HG03280 (cell line): ENCODE measurements at regions not wholly inside any gene's neighbourhood (a gene's known extent, or its start where the extent isn't known, plus 50 kb on each side); places are given as distances from the start of the nearest gene placed in this dataset.
"Not testable (repeated sequence)": the region's sequence is repeated elsewhere in the genome, so short reads cannot be mapped to it uniquely, and the experiment has no call there.

Experiments used
- ATAC-seq: cut with Tn5 transposase; IDR thresholded peaks from one replicate; pipeline ENCODE4 v1.9.1; 2021; ENCODE audit warnings: mild to moderate bottlenecking, moderate library complexity; ENCODE audit not compliant: unreplicated experiment

DNA sequence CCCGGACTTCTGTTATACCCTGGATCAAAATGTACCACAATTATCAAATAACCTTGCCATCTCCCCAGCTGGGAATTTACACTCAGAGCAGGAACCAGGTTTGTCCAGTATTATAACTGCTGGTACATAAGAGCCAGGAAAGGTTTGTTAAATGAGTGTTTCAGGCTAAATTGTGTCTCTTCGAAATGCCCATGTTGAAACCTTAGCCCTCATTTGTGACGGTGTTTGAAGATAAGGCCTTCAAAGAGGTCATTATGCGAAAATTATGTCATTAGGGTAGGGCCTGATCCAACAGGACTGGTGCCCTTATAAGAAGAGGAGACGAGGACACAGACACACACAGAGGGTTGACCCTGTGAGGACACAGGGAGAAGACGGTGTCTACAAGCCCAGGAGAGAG lies 73.5 kb upstream of the DHRSX start:
- no peak for ATAC-seq

DNA sequence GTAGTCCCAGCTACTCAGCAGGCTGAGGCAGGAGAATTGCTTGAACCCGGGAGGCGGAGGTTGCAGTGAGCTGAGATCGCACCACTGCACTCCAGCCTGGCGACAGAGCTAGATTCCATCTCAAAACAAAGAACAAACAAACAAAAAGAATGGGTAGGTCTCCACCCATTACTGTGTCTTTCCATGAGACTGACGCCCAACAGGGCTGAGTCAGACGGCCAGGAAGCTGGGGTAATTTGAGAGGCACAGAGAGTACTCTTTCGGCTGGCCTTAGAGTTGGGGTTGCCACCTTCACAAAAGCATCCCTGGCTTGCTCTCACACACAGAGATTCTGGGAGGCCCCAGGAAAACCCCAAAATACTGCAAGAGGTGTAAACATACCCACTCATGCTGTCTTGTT lies 72.0 kb upstream of the DHRSX start:
- ATAC-seq, result no peak

DNA sequence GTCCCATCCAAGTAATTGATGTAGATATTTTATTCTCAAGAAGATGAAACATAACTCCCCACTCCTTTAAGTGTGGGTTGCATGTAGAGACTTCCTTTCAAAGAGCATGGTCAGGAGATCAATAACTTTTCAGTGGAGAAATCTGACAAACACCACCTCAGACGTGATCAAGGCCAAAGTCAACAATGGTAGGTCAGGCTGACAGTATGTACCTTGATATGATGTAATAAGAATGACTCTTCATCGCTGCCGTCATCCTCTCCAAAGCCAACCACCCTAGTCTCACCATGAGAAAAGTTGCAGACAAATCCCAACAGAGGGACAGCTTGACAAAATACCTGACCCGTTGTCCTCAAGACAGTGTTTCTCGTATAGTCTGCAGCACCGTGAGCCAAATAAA lies 67.3 kb upstream of the DHRSX start:
- no peak for ATAC-seq

DNA sequence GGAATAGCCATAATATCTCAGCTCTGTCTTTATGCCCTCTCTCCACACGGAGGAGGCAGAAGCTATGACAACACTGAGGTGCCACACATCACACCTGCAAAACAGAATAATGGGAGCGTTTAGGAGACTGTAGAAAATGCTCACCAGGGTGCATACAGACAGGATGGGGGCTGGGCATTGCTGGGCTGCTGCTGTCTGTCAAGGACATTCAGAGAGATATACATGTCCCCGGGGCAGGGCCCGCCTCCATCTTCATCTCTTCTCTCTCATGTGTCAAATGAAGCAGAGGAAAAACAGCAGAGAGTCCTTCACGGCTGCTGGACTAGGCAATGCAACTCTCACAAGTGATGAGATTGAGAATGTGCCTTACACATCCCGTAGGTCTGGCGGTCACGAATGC lies 65.3 kb upstream of the DHRSX start:
- ATAC-seq, result no peak

DNA sequence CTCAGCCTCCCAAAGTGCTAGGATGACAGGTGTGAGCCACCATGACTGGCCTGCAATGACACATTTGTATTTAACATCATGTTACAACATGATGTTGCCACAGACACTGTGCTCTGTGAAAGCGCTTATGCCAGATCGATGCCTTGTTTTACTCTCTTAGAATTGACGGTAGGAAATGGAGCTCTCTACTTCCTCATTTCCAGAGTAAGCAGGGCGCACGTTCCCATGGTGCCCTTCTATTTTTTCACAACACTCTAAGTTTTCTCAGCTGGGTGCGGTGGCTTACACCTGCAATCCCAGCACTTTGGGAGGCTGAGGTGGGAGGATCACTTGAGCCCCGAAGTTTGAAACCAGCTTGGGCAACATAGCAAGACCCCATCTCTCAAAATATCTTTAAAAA lies 60.7 kb upstream of the DHRSX start:
- ATAC-seq, result no peak

DNA sequence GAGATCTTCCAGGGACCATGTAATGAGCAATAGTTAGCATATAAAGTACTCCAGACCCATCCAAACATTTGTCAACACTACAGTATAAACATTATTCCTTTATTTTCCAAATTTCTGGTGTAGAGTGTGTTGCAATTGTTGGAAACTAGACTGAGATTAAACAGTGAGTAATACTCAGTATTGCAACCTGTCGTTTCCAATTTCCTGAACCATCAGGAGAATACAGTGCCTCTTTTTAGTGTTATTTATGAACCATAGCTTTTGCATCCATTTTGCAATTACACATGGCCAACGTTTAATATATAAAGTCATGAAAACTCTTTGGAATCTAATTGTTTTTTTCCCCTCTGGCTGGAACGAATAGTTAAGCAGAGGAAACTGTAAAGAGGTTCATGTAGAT lies 58.3 kb upstream of the DHRSX start:
- no peak for ATAC-seq

DNA sequence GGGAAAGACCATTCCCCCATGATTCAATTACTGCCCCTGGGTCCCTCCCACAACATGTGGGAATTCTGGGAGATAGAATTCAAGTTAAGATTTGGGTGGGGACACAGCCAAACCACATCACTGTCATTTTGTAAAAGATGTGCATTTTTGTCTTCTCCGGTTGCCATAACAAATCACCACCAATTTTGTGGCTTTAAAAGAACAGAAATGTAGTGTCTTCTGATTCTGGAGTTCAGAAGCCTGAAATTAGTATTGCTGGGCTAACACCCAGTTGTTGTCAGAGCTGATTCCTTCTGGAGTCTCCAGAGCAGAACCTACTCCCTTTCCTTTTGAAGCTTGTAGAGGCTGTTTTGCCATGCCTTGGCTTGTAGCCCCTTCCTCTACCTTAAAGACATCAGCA lies 54.1 kb upstream of the DHRSX start:
- ATAC-seq, result no peak

DNA sequence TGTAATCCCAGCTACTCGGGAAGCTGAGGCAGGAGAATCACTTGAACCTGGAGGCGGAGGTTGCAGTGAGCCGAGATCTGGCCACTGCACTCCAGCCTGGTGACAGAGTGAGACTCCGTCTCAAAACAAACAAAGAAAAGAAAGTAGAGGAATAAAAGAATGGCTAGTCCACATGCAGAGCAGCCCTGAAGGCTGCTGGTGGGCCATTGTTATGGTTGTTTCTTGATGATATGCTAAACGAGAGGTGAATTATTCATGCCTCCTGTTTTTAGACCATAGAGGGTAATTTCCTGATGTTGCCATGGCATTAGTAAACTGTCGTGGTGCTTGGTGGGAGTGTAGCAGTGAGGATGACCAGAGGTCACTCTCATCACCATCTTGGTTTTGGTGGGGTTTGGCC lies 53.3 kb upstream of the DHRSX start:
- ATAC-seq, result not testable (repeated sequence)

DNA sequence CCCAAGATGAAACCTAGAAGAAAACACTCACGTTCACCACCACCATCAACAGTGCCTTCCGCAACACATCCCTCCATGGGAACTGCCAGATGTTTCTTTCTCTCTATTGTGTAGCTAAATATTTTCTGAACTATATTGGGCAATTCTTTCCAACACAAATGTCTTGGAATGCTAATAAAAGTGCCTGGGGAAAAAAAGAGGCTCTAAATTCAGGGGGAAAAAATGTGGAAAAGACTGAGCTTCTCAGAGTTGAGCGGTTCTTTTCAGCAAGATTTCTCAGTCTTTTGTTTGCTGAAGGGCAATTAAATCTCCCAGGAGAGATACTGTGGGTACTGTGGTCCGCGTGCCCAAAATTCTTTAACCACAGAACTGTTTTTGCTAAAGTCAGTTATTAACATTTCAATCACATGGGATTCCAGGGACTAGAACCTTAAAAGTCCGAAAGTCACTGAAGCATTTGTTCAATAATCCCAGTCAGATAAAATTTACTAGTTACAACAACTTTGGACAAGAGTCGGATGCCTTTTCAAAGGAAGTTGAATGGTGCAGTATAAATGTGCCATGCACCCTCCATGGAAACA lies 51.9 kb upstream of the DHRSX start:
- no peak for ATAC-seq

DNA sequence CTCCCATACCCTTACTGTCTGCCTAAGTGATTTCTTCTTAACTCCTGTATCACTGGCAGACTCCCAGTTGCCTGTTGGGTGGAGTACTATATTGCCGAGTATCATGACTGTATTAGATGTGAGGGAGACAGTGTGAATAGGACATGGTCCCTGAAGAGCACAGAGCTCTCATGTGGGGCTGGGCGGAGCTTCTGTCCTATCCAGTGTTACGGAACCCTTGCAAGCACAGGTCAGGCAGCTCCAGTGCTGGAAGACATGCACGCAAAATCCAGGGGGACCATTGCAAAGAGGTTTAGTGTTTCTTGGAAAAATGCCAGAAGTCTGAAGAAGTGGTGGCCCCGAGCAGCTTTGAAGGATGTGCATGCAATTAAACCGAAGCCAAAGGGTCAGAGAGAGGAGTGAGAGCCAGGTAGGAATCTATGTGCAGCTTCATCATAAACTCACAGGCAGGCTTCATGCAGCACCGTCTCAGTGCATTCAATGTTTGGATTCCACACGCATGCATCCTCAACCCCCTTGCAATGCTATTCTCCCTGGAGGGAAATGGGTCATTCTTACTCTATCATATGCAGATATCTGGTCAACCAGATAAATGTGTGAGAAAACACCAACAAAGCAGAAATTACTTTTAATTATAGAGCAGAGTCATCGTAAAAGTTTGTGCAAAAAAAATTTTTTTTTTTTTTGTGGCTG lies 49.7 kb upstream of the DHRSX start:
- ATAC-seq, result no peak
